ENCODE measurements at regions not wholly inside any gene's neighbourhood (a gene's known extent, or its start where the extent isn't known, plus 50 kb on each side); places are given as distances from the start of the nearest gene placed in this dataset.
"Not testable (repeated sequence)": the region's sequence is repeated elsewhere in the genome, so short reads cannot be mapped to it uniquely, and the experiment has no call there.

GRCh38 chr18:41631723-41632285 lies 323.2 kb upstream of the PIK3C3 start:
- POLR2A ChIA-PET: not testable (repeated sequence)

GRCh38 chr18:41630232-41630886 lies 324.7 kb upstream of the PIK3C3 start:
- POLR2A ChIA-PET: no interaction called here
- CTCF ChIA-PET: no interaction called here
- no peaks in the 10 kb centered on the region for H3K27me3 Mint-ChIP-seq
- DNase-seq (no peak), ATAC-seq (no peak)
- H3K9me3 Mint-ChIP-seq (ENCODE audit: low read depth): peaks cover 3% of the 10 kb centered on the region
- intact Hi-C loops (cut with DNase I, micrococcal nuclease): no loop called here
- H3K27ac Mint-ChIP-seq: no peak overlapping the region
- no peaks in the 10 kb centered on the region for H3K4me1 Mint-ChIP-seq
- H3K36me3 Mint-ChIP-seq (ENCODE audit: low read depth): no peaks in the 10 kb centered on the region
- H3K4me3 Mint-ChIP-seq: no peak overlapping the region

More at GRCh38 chr18:41631723-41632285, 323.2 kb upstream of the PIK3C3 start:
- H3K4me1 Mint-ChIP-seq; DNase-seq; CTCF ChIA-PET; H3K36me3 Mint-ChIP-seq (ENCODE audit: low read depth); H3K27me3 Mint-ChIP-seq; ATAC-seq; H3K27ac Mint-ChIP-seq; H3K4me3 Mint-ChIP-seq; H3K9me3 Mint-ChIP-seq (ENCODE audit: low read depth); intact Hi-C loops (cut with DNase I, micrococcal nuclease): not testable (repeated sequence)

- H3K4me1 Mint-ChIP-seq: no peaks in the 10 kb centered on the region
- no peaks in the 10 kb centered on the region for H3K9me3 Mint-ChIP-seq (ENCODE audit: low read depth)
- no peaks in the 10 kb centered on the region for H3K36me3 Mint-ChIP-seq (ENCODE audit: low read depth)
- intact Hi-C loops (cut with DNase I, micrococcal nuclease): no loop called here
- CTCF ChIA-PET: no interaction called here
- H3K27ac Mint-ChIP-seq: no peak overlapping the region
- no peak overlapping the region for H3K4me3 Mint-ChIP-seq
- ATAC-seq: no peak
- no peak for DNase-seq
- POLR2A ChIA-PET: no interaction called here
- H3K27me3 Mint-ChIP-seq: no peaks in the 10 kb centered on the region
Observed at GRCh38 chr18:41624460-41624859, 330.6 kb upstream of the PIK3C3 start.

- intact Hi-C loops (cut with DNase I, micrococcal nuclease): no loop called here
- Mint-ChIP-seq H3K4me1 (no peaks in the 10 kb centered on the region), H3K4me3 (no peak overlapping the region), H3K9me3 (ENCODE audit: low read depth) (no peaks in the 10 kb centered on the region), H3K36me3 (ENCODE audit: low read depth) (no peaks in the 10 kb centered on the region), H3K27ac (no peak overlapping the region), H3K27me3 (no peaks in the 10 kb centered on the region)
- CTCF ChIA-PET: no interaction called here
- ATAC-seq (no peak), DNase-seq (no peak)
- POLR2A ChIA-PET: no interaction called here
Observed at GRCh38 chr18:41621177-41621576, 333.9 kb upstream of the PIK3C3 start.

- DNase-seq: no peak
- no peak overlapping the region for H3K27ac Mint-ChIP-seq
- no peaks in the 10 kb centered on the region for H3K9me3 Mint-ChIP-seq (ENCODE audit: low read depth)
- ATAC-seq: no peak
- no peaks in the 10 kb centered on the region for H3K36me3 Mint-ChIP-seq (ENCODE audit: low read depth)
- intact Hi-C loops (cut with DNase I, micrococcal nuclease): no loop called here
- H3K4me3 Mint-ChIP-seq: no peak overlapping the region
- POLR2A ChIA-PET: no interaction called here
- H3K4me1 Mint-ChIP-seq: no peaks in the 10 kb centered on the region
- H3K27me3 Mint-ChIP-seq: no peaks in the 10 kb centered on the region
- CTCF ChIA-PET: no interaction called here
Observed at GRCh38 chr18:41618147-41618546, 336.9 kb upstream of the PIK3C3 start.

- CTCF ChIA-PET: no interaction called here
- Mint-ChIP-seq H3K27me3 (no peaks in the 10 kb centered on the region), H3K9me3 (ENCODE audit: low read depth) (no peaks in the 10 kb centered on the region), H3K36me3 (ENCODE audit: low read depth) (no peaks in the 10 kb centered on the region), H3K4me3 (no peak overlapping the region), H3K4me1 (no peaks in the 10 kb centered on the region), H3K27ac (no peak overlapping the region)
- ATAC-seq (no peak), DNase-seq (no peak)
- intact Hi-C loops (cut with DNase I, micrococcal nuclease): no loop called here
- POLR2A ChIA-PET: no interaction called here
Observed at GRCh38 chr18:41617647-41618046, 337.4 kb upstream of the PIK3C3 start.

- H3K4me3 Mint-ChIP-seq: no peak overlapping the region
- CTCF ChIA-PET: interaction anchor here (0.8 kb wide), 1 partner anchor 43 kb away, joined by 3 read pairs; no protein-coding TSS in a partner anchor
Observed at GRCh38 chr18:41613003-41613609, 341.9 kb upstream of the PIK3C3 start.

GRCh38 chr18:41604964-41605363 lies 350.1 kb upstream of the PIK3C3 start:
- ATAC-seq (no peak), DNase-seq (no peak)
- ChIA-PET POLR2A (no interaction called here), CTCF (interaction anchor here (0.8 kb wide), 1 partner anchor 12 kb away, joined by 3 read pairs; no protein-coding TSS in a partner anchor)
- no peak overlapping the region for H3K4me3 Mint-ChIP-seq
- no peaks in the 10 kb centered on the region for H3K4me1 Mint-ChIP-seq
- H3K27ac Mint-ChIP-seq: no peak overlapping the region
- peaks cover 16% of the 10 kb centered on the region for H3K9me3 Mint-ChIP-seq (ENCODE audit: low read depth)
- intact Hi-C loops (cut with DNase I, micrococcal nuclease): no loop called here
- H3K27me3 Mint-ChIP-seq: no peaks in the 10 kb centered on the region
- H3K36me3 Mint-ChIP-seq (ENCODE audit: low read depth): no peaks in the 10 kb centered on the region

More at GRCh38 chr18:41613003-41613609, 341.9 kb upstream of the PIK3C3 start:
- DNase-seq: no peak
- Mint-ChIP-seq H3K27me3 (no peaks in the 10 kb centered on the region), H3K36me3 (ENCODE audit: low read depth) (no peaks in the 10 kb centered on the region), H3K4me1 (no peaks in the 10 kb centered on the region), H3K9me3 (ENCODE audit: low read depth) (peaks cover 11% of the 10 kb centered on the region), H3K27ac (no peak overlapping the region)
- intact Hi-C loops (cut with DNase I, micrococcal nuclease): no loop called here
- no peak for ATAC-seq
- POLR2A ChIA-PET: no interaction called here

GRCh38 chr18:41602034-41602433 lies 353.0 kb upstream of the PIK3C3 start:
- Mint-ChIP-seq H3K4me3 (no peak overlapping the region), H3K4me1 (no peaks in the 10 kb centered on the region), H3K36me3 (ENCODE audit: low read depth) (no peaks in the 10 kb centered on the region), H3K9me3 (ENCODE audit: low read depth) (peaks cover 5% of the 10 kb centered on the region), H3K27ac (no peak overlapping the region), H3K27me3 (no peaks in the 10 kb centered on the region)
- ATAC-seq: no peak
- intact Hi-C loops (cut with DNase I, micrococcal nuclease): no loop called here
- DNase-seq: no peak
- POLR2A ChIA-PET: no interaction called here
- CTCF ChIA-PET: no interaction called here

- Mint-ChIP-seq H3K27me3 (no peaks in the 10 kb centered on the region), H3K36me3 (ENCODE audit: low read depth) (no peaks in the 10 kb centered on the region), H3K27ac (no peak overlapping the region), H3K9me3 (ENCODE audit: low read depth) (peaks cover 2% of the 10 kb centered on the region), H3K4me3 (no peak overlapping the region), H3K4me1 (no peaks in the 10 kb centered on the region)
- DNase-seq (no peak), ATAC-seq (no peak)
- ChIA-PET CTCF (no interaction called here), POLR2A (no interaction called here)
- intact Hi-C loops (cut with DNase I, micrococcal nuclease): no loop called here
Observed at GRCh38 chr18:41600693-41601391, 354.2 kb upstream of the PIK3C3 start.

GRCh38 chr18:41599466-41599865 lies 355.6 kb upstream of the PIK3C3 start:
- POLR2A ChIA-PET: no interaction called here
- H3K27me3 Mint-ChIP-seq: no peaks in the 10 kb centered on the region
- CTCF ChIA-PET: no interaction called here
- no peak for ATAC-seq
- intact Hi-C loops (cut with DNase I, micrococcal nuclease): no loop called here
- H3K27ac Mint-ChIP-seq: no peak overlapping the region
- H3K4me1 Mint-ChIP-seq: no peaks in the 10 kb centered on the region
- no peak overlapping the region for H3K4me3 Mint-ChIP-seq
- H3K36me3 Mint-ChIP-seq (ENCODE audit: low read depth): no peaks in the 10 kb centered on the region
- peaks cover 2% of the 10 kb centered on the region for H3K9me3 Mint-ChIP-seq (ENCODE audit: low read depth)
- DNase-seq: no peak

- CTCF ChIA-PET: no interaction called here
- H3K27me3 Mint-ChIP-seq: no peaks in the 10 kb centered on the region
Observed at GRCh38 chr18:41594582-41594981, 360.5 kb upstream of the PIK3C3 start.

More at GRCh38 chr18:41594582-41594981, 360.5 kb upstream of the PIK3C3 start:
- ATAC-seq (no peak), DNase-seq (no peak)
- Mint-ChIP-seq H3K36me3 (ENCODE audit: low read depth) (no peaks in the 10 kb centered on the region), H3K4me1 (no peaks in the 10 kb centered on the region), H3K4me3 (no peak overlapping the region), H3K27ac (no peak overlapping the region), H3K9me3 (ENCODE audit: low read depth) (no peaks in the 10 kb centered on the region)
- intact Hi-C loops (cut with DNase I, micrococcal nuclease): no loop called here
- POLR2A ChIA-PET: interaction anchor here (0.6 kb wide), 1 partner anchor 48 kb away, joined by 6 read pairs; no protein-coding TSS in a partner anchor

Data from activated CD4-positive, alpha-beta T cell treated with anti-CD3 and anti-CD28 coated beads for 36 hours (primary cell).